H1 (cell line): ENCODE measurements at regions not wholly inside any gene's neighbourhood (a gene's known extent, or its start where the extent isn't known, plus 50 kb on each side); places are given as distances from the start of the nearest gene placed in this dataset.

Experiments
- CTCF ChIA-PET: fragments of 300-600 bp; sonication (Branson Sonifier 250); formaldehyde crosslinking; loops from one replicate; lab custom pipeline; 2021; ENCODE audit not compliant: partially characterized antibody; lab: Charles Lee
- POLR2A ChIA-PET: fragments of 300-600 bp; sonication (Branson Sonifier 250); formaldehyde crosslinking; loops from one replicate; lab custom pipeline; 2021; ENCODE audit warnings: inconsistent platforms; ENCODE audit not compliant: partially characterized antibody; lab: Charles Lee
- DNase-seq, 2 experiments: peaks; one replicate each; pipeline versions ENCODE4 v3.0.0 to v3.0.0-alpha.2; 2010 to 2022; ENCODE audit warnings: low spot score in 2 of 2, low read depth in 1 of 2, mixed read lengths in 1 of 2
- FAIRE-seq: peaks from 2 replicates; lab custom pipeline; 2011; peaks lifted over from hg19 to GRCh38; lab: Jason Lieb, UNC
- H2AFZ ChIP-seq: 2 replicates; pipeline ENCODE4 v1.8.1; 2012; ENCODE audit warnings: low read length, inconsistent platforms
- H2AK5ac ChIP-seq: 2 replicates; pipeline ENCODE4 v1.6.1; 2013; ENCODE audit warnings: low read depth, low read length
- H2BK120ac ChIP-seq: replicated peaks from 2 replicates; pipeline ENCODE3; 2013; ENCODE audit warnings: low read depth, low read length, inconsistent platforms
- H2BK12ac ChIP-seq: 2 replicates; pipeline ENCODE4 v1.6.1; 2013; ENCODE audit warnings: low read depth, low read length
- H2BK15ac ChIP-seq: 2 replicates; pipeline ENCODE4 v1.6.1; 2013; ENCODE audit warnings: low read length
- H2BK20ac ChIP-seq: 2 replicates; pipeline ENCODE4 v1.6.1; 2013; ENCODE audit warnings: low read length
- H2BK5ac ChIP-seq: 2 replicates; pipeline ENCODE4 v1.6.1; 2013; ENCODE audit warnings: low read depth, low read length
- H3K14ac ChIP-seq: 2 replicates; pipeline ENCODE4 v1.6.1; 2013; ENCODE audit warnings: inconsistent platforms; ENCODE audit not compliant: insufficient read length
- H3K18ac ChIP-seq: 2 replicates; pipeline ENCODE4 v1.6.1; 2013; ENCODE audit warnings: low read length; ENCODE audit errors: extremely low read depth
- H3K23ac ChIP-seq: 2 replicates; pipeline ENCODE4 v1.6.1; 2013; ENCODE audit warnings: inconsistent platforms; ENCODE audit not compliant: insufficient read length
- H3K23me2 ChIP-seq: 2 replicates; pipeline ENCODE4 v1.6.1; 2013; ENCODE audit warnings: low read depth, low read length
- H3K27ac ChIP-seq: 2 replicates; pipeline ENCODE4 v1.6.1; 2011; ENCODE audit warnings: low read depth, low read length, inconsistent platforms
- H3K27me3 ChIP-seq, 4 experiments: replicated peaks in 1 of 4; 1 replicate in 1 of 4; 2 replicates in 3 of 4; pipeline versions ENCODE4 v1.6.1 to v1.8.1; 2011 to 2013; ENCODE audit warnings: low read length in 3 of 4, mild to moderate bottlenecking in 3 of 4, inconsistent platforms in 2 of 4, mixed read lengths in 2 of 4, moderate library complexity in 1 of 4; ENCODE audit not compliant: control insufficient read depth in 3 of 4, insufficient read depth in 3 of 4; ENCODE audit errors: extremely low read depth in 1 of 4
- H3K36me3 ChIP-seq, 4 experiments: 2 replicates each; pipeline versions ENCODE4 v1.6.1 to v1.8.1; 2011 to 2013; ENCODE audit warnings: mild to moderate bottlenecking in 4 of 4, low read length in 3 of 4, moderate library complexity in 2 of 4, control low read depth in 1 of 4, inconsistent platforms in 1 of 4; ENCODE audit not compliant: insufficient read depth in 4 of 4, control insufficient read depth in 2 of 4
- H3K4ac ChIP-seq: replicated peaks from 2 replicates; pipeline ENCODE3; 2013; ENCODE audit warnings: low read length, low read depth, mixed read lengths, inconsistent platforms; ENCODE audit not compliant: insufficient read length
- H3K4me1 ChIP-seq, 4 experiments: replicated peaks in 1 of 4; 1 replicate in 1 of 4; 2 replicates in 3 of 4; pipeline versions ENCODE4 v1.6.1 to v1.8.1; 2011 to 2013; ENCODE audit warnings: low read length in 3 of 4, inconsistent platforms in 2 of 4, mixed read lengths in 1 of 4; ENCODE audit not compliant: insufficient read depth in 4 of 4, control insufficient read depth in 3 of 4
- H3K4me2 ChIP-seq, 2 experiments: 2 replicates each; pipeline versions ENCODE4 v1.6.1 to v1.8.1; 2011 to 2013; ENCODE audit warnings: low read depth in 2 of 2, low read length in 2 of 2, control low read depth in 1 of 2, inconsistent platforms in 1 of 2, mild to moderate bottlenecking in 1 of 2; ENCODE audit not compliant: insufficient read depth in 1 of 2
- H3K4me3 ChIP-seq, 4 experiments: fragments of 200-600, 300-600 bp in 1 of 4; sonication (generic), shearing (Covaris generic), sonication (Bioruptor Twin) in 1 of 4; 2 replicates each; pipeline versions ENCODE4 v1.5.1 to v1.8.1; 2011 to 2016; ENCODE audit warnings: low read length in 4 of 4, low read depth in 3 of 4, control low read depth in 2 of 4, inconsistent platforms in 2 of 4, mild to moderate bottlenecking in 2 of 4, mixed read lengths in 1 of 4, moderate library complexity in 1 of 4; ENCODE audit not compliant: insufficient read depth in 2 of 4; ENCODE audit errors: extremely low read depth in 1 of 4
- H3K56ac ChIP-seq: replicated peaks from 2 replicates; pipeline ENCODE3; 2013; ENCODE audit warnings: low read depth, mild to moderate bottlenecking, mixed read lengths, low read length, inconsistent platforms; ENCODE audit not compliant: insufficient read length
- H3K79me1 ChIP-seq: 2 replicates; pipeline ENCODE4 v1.6.1; 2013; ENCODE audit warnings: low read depth, low read length, control low read depth
- H3K79me2 ChIP-seq, 2 experiments: 2 replicates each; pipeline versions ENCODE4 v1.6.1 to v1.8.1; 2012 to 2013; ENCODE audit warnings: low read length in 2 of 2, mild to moderate bottlenecking in 2 of 2, inconsistent platforms in 1 of 2; ENCODE audit not compliant: insufficient read depth in 2 of 2, control insufficient read depth in 1 of 2
- H3K9ac ChIP-seq, 4 experiments: replicated peaks in 1 of 4; 1 replicate in 1 of 4; 2 replicates in 3 of 4; pipeline versions ENCODE4 v1.6.1 to v1.8.1; 2011 to 2013; ENCODE audit warnings: low read depth in 3 of 4, low read length in 3 of 4, control low read depth in 2 of 4, mild to moderate bottlenecking in 2 of 4, moderate library complexity in 2 of 4, inconsistent platforms in 1 of 4; ENCODE audit errors: extremely low read depth in 1 of 4
- H3K9me3 ChIP-seq, 2 experiments: 2 replicates each; pipeline versions ENCODE4 v1.6.1 to v1.8.1; 2012 to 2013; ENCODE audit warnings: mild to moderate bottlenecking in 2 of 2, moderate library complexity in 2 of 2, control low read depth in 1 of 2, inconsistent platforms in 1 of 2, low read depth in 1 of 2, low read length in 1 of 2, mixed read lengths in 1 of 2; ENCODE audit not compliant: insufficient read depth in 2 of 2
- H4K20me1 ChIP-seq, 2 experiments: replicated peaks in 1 of 2; 2 replicates each; pipeline versions ENCODE3 to v1.8.1; 2011 to 2013; ENCODE audit warnings: inconsistent platforms in 2 of 2, low read length in 2 of 2, mild to moderate bottlenecking in 1 of 2; ENCODE audit not compliant: insufficient read depth in 2 of 2, control insufficient read depth in 1 of 2
- H4K5ac ChIP-seq: 2 replicates; pipeline ENCODE4 v1.6.1; 2013; ENCODE audit warnings: low read length, low read depth, mixed read lengths, inconsistent platforms; ENCODE audit not compliant: insufficient read length
- H4K8ac ChIP-seq: 2 replicates; pipeline ENCODE4 v1.8.0; 2013; ENCODE audit warnings: mild to moderate bottlenecking, moderate library complexity, low read length, inconsistent platforms; ENCODE audit not compliant: insufficient read depth; ENCODE audit errors: extremely low read depth
- H4K91ac ChIP-seq: replicated peaks from 2 replicates; pipeline ENCODE3; 2013; ENCODE audit warnings: low read length, mixed read lengths, inconsistent platforms; ENCODE audit not compliant: insufficient read length
- CHD2 ChIP-seq: IDR thresholded peaks from 2 replicates; pipeline ENCODE4 v1.6.1; 2012; ENCODE audit warnings: low read length, improper control_type of control experiment
- MAFK ChIP-seq: IDR thresholded peaks from 2 replicates; pipeline ENCODE4 v1.6.1; 2012; ENCODE audit warnings: low read depth, mild to moderate bottlenecking, improper control_type of control experiment, low read length
- PHF8 ChIP-seq: fragments of 200-600 bp; sonication (generic); conservative IDR thresholded peaks from 2 replicates; pipeline ENCODE4 v1.7.1; 2012; ENCODE audit warnings: low read depth, mild to moderate bottlenecking, inconsistent platforms, low read length, moderate library complexity
- SUZ12 ChIP-seq: fragments of 200-600 bp; sonication (generic); IDR thresholded peaks from 2 replicates; pipeline ENCODE4 v1.6.1; 2012; ENCODE audit warnings: mild to moderate bottlenecking, inconsistent platforms, low read length, moderate library complexity, mixed read lengths
- TEAD4 ChIP-seq: IDR thresholded peaks from 2 replicates; pipeline ENCODE4 v1.6.1; 2012; ENCODE audit warnings: low read depth, low read length, inconsistent platforms, mixed read lengths
- ZNF274 ChIP-seq: IDR thresholded peaks from 2 replicates; pipeline ENCODE4 v1.7.0; 2012; ENCODE audit warnings: low read length, borderline replicate concordance; ENCODE audit errors: extremely low read depth

- Histone ChIP-seq H3K79me1 (no peaks in the 10 kb centered on the region), H3K27me3 (no peaks in the 10 kb centered on the region), H4K8ac (no peak overlapping the region), H3K36me3 (no peaks in the 10 kb centered on the region), H2BK15ac (no peak overlapping the region), H3K56ac (no peak overlapping the region), H4K20me1 (no peaks in the 10 kb centered on the region), H3K4me2 (no peak overlapping the region), H4K5ac (no peak overlapping the region), H3K23me2 (no peaks in the 10 kb centered on the region), H2BK120ac (no peak overlapping the region), H3K9ac (no peak overlapping the region), H3K4me3 (no peak overlapping the region), H3K14ac (no peak overlapping the region), H4K91ac (no peak overlapping the region), H3K27ac (no peak overlapping the region), H2BK20ac (no peak overlapping the region), H3K79me2 (no peaks in the 10 kb centered on the region), H3K9me3 (no peaks in the 10 kb centered on the region), H3K4me1 (peaks cover 2 to 5% (median 3%) of the 10 kb centered on the region in 4 experiments; a peak in 6 of 7 replicates), H3K23ac (no peak overlapping the region), H2BK12ac (no peak overlapping the region), H2AK5ac (no peak overlapping the region), H3K4ac (no peak overlapping the region), H3K18ac (no peak overlapping the region), H2AFZ (no peak overlapping the region), H2BK5ac (no peak overlapping the region)
- FAIRE-seq (no peak), DNase-seq (no peak)
- TF ChIP-seq PHF8 (no peak), SUZ12 (no peak), MAFK (no peak), ZNF274 (no peak), TEAD4 (no peak), CHD2 (no peak)
- POLR2A ChIA-PET, result no interaction called here
- CTCF ChIA-PET, result no interaction called here
Measured at GRCh38 chr2:19769513-19769912, 132.3 kb downstream of the TTC32 start.
